ENCODE measurements at regions not wholly inside any gene's neighbourhood (a gene's known extent, or its start where the extent isn't known, plus 50 kb on each side); places are given as distances from the start of the nearest gene placed in this dataset.

- TF ChIP-seq MAX (IDR thresholded peaks at IDR 0.05; ENCODE audit: low read depth, low read length) (no peak), CTCF (IDR thresholded peaks at IDR 0.05; ENCODE audit: low read depth, low read length) (no peak), MYC (IDR thresholded peaks at IDR 0.05; ENCODE audit: low read depth, low read length) (no peak)
Measured at GRCh38 chr6:18672852-18673251, 285.7 kb downstream of the RNF144B start.
